ENCODE measurements at regions not wholly inside any gene's neighbourhood (a gene's known extent, or its start where the extent isn't known, plus 50 kb on each side); places are given as distances from the start of the nearest gene placed in this dataset.

DNA sequence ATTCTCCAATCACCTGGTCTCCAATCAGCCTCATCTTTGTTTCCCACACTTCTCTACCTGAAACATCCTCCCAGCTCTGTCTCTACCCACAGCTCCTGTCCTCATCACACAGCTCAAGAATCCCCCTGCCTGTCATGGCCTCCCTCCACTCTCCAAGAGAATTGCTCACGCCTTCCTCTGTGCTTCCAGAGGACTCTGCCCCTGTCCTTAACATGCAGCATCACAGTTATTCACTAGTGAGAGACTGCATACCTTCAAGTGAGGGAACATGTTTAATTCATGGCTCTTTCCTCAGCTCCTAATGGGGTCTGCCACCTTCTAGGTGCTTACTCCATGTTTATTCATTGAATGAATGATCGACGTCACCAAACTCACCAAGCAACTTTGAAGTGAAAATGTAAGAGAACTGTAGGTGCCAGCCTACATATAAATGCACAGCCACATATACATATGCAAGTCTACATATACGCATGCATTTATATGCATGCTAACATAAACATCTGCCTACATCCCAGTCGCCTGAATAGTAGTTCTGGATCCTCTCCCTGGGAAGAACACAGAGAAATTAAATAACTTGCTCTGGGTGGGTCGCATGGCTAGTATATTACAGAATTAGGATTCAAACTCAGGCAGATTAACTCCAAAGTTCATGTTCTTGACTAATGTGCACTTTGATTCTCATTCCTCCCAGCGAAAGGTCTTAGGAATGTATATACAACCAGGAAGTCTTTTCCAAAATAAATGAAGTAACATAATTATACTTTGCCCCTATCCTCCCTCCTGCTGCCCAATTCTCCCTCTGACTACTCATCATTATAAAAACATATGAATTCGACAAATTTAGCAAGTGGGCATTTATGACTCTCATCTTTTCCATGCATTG lies 295.6 kb downstream of the MAFB start:
- no peak for DNase-seq (ENCODE audit: low spot score)

DNA sequence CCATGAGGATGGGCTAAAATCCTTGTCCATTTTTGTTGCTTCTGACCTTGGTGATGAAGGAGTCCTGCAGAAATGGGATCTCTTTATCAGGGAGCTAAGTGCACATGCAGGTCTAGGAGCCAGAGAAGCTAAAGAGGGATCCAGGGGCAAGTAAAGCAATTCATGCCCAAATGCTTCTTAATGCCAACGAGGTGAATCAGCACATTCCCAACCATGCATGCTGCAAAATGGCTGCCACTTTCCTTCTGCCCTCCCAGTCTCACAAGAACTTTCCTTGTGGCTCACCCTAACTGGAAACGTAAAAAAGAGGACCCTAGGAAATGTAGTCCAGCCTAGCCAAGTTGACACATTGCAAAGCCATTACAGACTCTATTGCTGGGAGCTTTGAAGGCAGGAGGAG lies 298.4 kb downstream of the MAFB start:
- no peak for DNase-seq (ENCODE audit: low spot score)

DNA sequence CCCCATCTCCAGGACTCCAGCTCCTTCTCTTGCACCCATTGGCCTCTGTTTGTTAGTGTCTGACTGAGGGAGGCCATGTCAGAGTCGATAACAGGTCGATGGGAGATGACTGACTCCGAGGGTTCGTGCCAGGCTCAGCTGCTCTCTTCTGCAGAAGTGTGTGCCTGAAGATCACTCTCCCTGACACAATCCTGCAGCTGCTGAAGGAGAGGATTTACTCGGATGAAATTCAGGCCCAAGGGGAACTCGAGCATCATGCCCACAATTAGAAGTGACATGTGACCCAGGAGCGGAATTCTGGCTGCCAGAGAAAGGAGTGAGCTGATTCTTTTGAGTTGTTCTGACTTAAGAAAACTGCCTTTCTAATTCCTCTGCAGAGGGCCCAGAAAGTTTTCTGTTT lies 318.2 kb downstream of the MAFB start:
- DNase-seq (ENCODE audit: low spot score), result no peak

DNA sequence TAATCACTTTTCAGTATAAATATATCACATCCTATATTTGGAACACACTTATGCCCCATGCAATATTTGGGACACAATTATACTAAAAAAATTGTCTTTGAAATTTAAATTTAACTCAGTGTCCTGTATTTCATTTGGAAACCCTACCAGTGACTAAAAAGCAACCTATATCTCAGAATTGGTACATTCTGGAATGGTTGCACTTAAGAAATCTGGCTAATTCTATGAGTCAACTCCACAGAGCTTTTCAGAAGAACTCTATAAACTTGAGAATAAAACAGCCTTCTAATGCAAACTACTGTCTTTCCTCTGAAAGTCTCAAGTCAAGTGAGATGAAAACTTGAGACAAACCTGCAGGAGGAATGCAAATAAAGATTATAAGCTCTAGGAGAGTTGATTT lies 320.2 kb downstream of the MAFB start:
- no peak for DNase-seq (ENCODE audit: low spot score)

DNA sequence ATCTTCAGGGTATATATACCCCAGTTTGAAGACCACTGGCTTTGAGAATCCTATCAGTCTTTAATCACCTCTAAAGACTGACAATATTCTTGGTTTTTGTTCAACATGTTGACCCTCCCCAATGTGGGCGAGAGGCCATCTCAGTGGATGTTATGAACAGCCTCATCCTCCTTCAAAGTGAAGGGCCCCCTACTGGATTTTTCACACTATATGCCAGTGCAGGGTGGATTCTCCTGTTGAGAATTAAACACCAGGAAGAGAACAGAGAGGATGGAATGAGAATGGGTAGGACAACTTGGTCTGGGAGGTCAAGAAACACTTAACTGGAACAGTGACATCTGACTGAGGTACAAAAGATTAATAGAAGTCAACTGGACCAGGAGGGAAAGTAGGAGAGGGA lies 327.1 kb downstream of the MAFB start:
- DNase-seq (ENCODE audit: low spot score), result no peak

DNA sequence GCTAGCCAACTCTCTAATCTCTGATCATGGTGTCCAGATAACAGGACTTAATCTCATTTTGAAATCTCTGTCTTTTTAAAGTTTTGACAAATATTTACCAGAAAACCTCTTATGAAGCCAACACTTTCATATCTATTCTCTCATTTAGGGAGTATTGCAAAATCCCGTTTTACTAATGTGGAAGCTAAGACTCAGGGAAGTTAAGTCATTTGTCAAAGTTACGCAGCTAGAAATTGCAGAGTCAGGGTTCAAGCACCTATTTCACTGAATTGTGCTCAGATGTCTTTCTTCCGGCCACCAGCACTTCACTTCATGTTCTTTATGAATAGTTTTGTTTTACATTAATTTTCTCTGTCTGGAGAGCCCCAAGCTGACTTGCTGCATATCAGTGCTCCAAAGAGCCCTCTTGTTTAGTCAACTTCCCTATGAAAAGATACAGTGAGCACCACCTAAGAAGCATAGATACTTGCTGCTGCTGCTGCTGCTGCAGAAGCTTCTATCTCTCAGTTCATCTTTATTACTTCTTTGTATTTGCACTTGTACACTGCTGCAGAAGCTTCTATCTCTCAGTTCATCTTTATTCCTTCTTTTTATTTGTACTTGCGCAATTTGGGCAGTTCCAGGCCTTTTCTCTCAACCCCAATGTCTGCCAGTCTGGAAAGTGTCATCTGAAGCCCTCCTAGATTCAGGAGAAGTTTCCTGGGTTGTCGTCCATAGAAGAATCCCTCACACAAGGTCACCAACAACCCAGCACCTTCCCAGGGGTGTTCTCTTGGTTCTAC lies 329.7 kb downstream of the MAFB start:
- no peak for DNase-seq (ENCODE audit: low spot score)

DNA sequence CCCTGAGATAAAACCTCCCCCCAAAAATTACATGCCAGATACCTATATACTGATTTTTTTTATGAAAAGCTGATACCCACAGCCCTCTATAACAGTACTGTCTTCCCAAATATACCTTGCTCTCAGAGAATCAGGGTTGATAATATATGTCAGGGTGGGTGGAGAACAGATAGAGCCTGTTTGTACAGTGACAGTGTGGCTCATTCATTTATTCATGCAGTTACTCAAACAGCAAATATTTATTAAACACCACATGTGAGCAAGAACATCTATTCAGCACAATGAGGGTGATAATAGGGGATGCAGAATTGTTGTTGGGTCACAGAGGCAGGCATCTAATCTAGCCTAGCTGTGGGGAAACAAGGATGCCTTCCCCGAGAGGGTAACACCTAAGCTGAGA lies 334.2 kb downstream of the MAFB start:
- DNase-seq (ENCODE audit: low spot score), result no peak

DNA sequence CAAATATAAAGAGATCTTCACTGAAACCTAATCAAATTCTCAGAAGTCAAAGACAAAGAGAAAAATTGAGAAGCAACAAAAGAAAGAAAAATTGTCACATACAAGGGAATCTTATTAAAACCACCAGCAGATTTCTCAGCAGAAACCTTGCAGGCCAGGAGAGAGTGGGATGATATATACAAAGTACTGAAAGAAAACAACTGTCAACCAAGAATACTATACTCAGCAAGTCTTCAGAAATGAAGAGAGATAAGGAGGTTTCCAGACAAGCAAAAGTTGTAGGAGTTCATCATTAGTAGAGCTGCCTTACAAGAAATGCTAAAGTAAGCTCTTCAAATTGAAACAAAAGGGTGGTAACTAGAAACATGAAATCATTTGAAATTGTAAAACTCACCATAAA lies 345.6 kb downstream of the MAFB start:
- no peak for DNase-seq (ENCODE audit: low spot score)

DNA sequence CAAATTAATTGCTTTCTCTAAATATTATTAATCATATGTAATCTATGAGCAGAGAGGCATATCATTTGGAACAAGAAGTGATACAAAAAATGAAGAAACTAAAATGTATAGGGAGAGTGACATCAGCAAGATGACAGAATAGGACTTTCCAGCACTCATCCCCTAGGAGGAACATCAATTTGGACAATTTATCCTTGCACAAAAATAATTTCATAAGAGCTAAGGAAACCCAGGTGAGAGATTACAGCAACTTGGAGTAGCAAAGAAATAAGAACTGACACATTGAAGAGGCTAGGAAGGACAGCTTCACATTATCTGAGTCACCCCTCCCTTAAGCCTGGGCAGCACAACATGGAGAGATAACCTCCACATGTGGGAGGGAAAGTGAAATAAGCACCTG lies 347.5 kb downstream of the MAFB start:
- no peak for DNase-seq (ENCODE audit: low spot score)

DNA sequence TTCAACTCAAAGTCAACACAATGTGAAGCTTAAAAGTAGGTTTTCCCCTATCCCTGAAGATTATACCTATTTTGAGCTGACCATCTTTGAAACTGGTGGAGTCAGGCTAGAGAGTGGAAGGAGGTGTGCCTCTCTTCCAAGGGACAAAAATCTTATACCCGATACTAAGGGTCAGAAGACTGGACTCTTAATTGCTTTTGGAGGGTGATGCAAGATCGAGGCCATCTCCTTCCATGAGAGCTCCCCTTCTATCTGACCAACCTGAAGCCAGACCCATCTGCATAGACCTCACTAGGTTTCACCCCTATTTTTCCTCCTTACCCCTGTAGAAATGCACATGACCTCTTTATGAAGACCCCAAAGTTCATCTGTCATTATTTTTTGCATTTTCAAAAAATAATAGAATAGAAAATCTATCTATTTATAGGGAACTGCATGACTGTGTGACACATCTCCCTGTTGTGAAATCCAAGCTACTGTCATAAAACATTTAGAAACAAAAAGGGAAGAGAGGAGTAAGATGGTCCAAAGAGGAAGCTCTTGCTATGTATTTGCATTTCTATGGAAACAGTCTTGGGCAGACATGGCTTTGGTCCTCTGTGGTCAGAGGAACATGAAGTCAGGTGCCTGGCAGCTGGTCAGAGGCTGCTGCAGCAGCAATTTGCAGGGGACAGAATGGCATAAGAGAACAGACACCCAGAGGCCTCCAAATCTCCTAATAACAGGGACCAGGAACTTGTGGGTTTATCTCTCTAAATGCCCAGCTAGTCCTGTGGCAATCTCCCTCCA lies 349.2 kb downstream of the MAFB start:
- no peak for DNase-seq (ENCODE audit: low spot score)

DNA sequence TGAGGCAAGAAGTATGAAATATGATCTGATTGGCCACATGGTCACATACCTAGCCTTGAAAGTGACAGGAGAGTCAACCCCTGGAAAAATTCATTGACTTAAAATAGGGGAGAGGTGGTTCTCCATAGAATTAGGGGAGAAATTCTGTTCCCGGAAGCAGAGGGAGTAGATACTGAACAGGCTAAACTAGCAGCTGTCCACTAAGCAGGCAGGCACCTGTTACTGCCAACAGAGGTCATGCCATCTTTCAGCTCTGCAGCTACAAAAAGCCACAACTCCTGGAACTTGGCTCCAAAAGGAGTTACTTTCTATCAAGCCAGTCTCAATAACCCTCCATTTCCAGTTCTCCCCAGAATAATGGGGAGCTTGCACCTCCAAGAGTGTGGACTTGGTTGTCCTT lies 352.5 kb downstream of the MAFB start:
- no peak for DNase-seq (ENCODE audit: low spot score)

DNA sequence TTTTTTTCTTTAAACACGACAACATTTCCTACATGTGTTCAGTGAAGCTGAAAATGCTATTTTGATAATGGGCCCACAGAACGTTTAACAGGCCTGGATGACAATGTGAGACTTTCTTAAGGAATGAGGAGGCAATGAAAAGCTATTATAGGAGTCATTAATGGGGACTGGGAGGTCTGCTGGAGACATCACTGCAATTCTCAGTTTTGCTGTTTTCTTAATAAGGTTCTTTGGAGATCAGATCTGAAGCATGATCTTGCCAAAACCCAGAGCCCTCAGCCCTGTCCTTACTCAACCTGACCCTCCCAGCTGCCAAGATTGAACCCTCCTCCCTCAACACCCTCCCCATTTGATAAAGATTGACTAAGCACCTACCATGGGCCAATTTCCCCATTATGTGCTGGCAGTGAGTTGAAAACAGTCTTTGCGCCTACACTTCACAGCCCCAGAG lies 353.1 kb downstream of the MAFB start:
- no peak for DNase-seq (ENCODE audit: low spot score)

DNA sequence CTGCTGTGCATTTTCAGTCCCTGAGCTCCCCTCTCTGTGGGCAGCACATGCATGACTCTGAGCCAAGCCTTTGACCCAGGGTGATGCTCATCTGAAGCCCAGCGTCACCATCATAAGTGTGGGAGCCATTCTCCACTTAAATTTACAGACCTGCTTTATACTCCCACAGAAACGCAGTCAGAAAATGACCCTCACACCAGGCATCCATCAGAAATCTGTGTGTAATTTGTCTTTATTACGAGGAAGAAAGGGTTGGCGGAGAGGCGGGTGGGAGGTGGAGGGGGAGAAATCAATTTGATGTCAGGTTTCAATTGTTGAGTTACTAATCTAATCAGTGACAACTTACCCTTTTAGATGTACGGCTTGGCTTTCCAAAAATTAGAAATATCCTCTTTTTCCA lies 353.6 kb downstream of the MAFB start:
- DNase-seq (ENCODE audit: low spot score), result no peak

DNA sequence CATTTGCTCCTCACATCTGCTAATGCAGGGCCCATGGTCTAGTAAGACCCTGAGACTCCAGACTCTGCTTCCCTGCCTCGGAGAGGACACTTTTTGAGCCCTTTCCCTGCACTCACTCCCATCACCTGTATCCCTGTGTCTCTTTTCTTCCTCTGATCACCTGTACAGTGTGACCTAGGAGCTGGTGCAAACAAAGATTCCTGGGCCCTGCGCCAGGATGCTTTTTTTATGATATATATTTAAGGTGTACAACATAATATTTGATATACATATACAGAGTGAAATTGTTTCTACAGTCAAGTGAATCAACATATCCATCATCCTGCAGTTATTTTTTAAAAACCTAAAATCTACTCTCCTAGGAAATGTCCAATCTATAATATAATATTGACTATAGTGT lies 355.4 kb downstream of the MAFB start:
- DNase-seq (ENCODE audit: low spot score), result no peak

DNA sequence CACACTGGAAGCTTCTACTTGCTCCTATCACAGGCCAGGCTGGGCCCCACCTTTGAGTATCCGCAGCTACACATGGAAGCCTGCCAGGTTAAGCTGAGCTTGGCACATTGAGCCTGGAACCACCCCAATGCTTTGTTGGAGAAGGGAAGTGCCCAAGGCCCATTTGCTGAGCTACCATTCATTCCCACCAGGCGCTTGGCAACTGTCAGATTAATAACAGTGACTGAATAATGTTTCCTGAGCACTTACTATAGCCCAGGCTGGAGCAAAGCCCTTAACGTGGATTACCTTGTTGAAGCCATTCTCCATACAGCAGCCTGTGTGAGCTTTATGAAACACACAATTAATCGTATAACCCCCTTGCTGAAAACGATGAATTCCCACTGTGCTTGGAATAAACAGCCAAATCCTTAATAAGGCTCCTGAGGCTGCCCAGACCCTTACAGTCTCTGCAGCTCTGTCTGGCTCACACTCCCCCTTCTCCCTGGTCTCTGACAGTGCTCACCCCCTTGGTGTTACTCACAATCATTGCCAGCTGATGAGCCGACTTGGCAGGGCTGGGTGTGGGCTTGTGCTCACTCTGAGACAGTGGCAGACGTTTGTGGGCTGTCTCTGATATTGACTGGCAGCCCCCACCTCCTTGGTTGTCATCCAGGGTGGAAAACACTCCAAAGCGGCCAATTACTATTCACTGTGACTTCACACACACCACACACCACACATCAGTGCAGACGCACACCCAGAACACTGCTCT lies 357.1 kb downstream of the MAFB start:
- DNase-seq (ENCODE audit: low spot score), result no peak

DNA sequence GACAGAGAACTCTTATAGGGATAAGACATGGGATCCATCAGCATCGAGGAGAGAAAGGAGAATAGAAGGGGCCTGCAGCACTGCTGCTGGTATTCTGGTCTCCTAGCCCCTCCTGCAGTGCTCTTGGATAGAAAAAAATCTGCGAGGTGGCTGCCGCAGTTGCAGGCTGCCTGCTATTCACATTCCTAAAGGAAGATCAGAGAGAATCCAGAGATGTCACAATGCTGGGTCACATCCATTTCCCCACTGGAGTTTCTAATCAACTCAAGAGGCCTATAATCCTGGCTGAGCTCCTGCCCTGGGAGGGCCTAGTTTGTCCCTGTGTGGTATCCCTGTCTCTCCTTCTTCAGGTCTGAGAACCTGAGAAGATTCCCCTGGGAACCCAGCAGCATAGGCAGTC lies 357.8 kb downstream of the MAFB start:
- no peak for DNase-seq (ENCODE audit: low spot score)

DNA sequence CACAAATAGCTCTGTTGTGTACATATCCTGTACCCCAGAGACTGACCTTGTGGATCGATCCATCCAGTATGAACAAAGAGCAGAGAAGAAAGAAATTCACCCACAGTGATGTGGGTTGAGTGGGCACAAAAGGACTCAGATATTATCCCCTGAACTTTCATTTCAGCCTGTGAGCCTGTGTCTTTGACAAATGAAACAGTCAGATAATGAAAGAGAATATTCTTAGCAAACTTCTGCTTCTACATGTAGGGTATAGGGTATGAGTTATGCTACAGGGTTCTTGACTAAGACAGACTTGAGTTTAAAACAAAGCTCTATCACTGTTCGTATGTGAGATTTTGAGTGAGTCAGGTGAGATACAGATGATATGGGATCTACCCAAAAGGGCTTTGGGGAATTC lies 359.7 kb downstream of the MAFB start:
- no peak for DNase-seq (ENCODE audit: low spot score)

DNA sequence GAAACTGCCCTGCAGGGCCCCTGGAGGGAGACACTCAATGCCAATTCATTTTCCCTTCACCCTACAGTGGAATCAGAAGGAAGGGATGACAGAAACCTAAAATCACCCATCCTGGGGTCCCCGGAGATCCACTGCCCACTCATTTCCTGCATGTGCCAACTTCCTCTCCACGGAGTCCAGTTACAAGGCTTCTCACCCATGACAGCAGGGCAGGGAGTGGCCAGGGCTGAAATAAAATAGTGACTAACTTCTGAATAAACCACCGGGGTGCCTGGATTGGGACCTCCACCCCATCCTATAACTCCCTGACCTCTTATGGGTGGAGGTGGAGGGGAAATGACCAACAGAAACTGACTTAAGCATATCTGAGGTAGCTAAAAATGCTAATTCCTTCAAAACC lies 362.3 kb downstream of the MAFB start:
- DNase-seq (ENCODE audit: low spot score), result no peak

DNA sequence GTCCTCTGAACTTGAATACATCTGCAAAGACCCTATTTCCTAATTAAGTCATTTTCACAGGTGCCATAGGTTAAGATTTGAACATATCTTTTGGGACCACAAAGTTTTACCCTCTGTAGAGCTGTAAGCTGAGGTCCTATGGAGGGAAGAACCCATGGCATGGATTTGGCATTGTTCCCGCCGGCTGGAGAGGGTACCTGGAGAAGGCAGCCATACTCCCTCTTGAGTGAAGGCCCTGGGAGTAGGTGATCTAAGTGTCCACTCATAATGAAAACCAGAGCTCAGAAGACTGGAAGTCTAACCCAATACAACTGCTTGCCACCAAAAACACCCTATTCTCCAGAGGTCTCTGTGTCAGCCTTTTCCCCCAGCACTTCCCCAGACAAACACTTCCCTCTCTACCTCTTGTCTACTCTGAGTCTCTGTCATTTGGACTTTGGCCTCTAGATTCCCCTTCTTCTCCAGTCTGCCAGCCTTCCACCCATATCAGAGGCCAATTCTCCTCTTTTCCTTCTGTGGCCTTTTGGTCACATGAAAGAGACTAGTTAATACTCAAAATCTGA lies 363.9 kb downstream of the MAFB start:
- DNase-seq (ENCODE audit: low spot score), result no peak

DNA sequence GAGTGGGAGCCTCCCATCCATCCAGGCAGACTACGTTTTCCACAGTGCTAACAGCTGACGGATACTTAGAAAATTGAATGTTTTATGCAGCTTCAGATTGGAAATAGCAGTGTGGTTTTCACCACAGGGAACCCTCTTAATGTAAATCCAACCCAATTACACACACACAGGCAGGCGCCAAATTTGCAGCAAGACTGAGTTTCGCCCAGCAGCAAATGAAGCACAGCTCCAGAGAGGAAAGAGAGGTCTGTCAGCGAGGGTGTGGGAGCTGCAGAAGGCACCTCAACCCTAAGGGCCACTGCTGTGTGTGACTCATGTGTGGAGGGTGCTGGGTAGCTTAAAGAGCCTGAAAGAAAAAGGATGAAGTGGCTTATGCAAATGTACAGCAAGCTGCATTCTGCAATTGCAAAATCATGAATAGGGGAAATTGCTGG lies 365.7 kb downstream of the MAFB start:
- DNase-seq (ENCODE audit: low spot score), result no peak

DNA sequence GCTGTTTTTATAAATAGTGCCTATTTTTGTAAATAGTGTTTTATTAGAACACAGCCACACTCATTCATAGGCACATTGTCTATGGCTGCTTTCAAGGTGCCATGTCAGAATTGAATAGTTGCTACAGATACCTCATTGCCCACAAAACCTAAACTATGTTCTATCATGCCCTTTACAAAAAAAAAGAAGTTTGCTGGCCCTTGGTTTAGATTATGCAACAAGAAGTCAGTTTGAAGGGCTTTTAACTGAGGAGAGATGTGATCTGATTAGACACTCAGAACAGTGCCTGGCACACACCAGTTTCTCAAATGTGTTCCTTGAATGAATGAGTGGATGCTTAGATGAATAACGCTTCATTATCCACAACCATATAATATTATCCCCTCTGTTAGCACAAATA lies 366.1 kb downstream of the MAFB start:
- DNase-seq (ENCODE audit: low spot score), result no peak
